ENCODE measurements at regions not wholly inside any gene's neighbourhood (a gene's known extent, or its start where the extent isn't known, plus 50 kb on each side); places are given as distances from the start of the nearest gene placed in this dataset.

GRCh38 chr7:42479816-42480633 lies 243.0 kb upstream of the GLI3 start:
- TF ChIP-seq GATA2 (IDR thresholded peaks at IDR 0.05; ENCODE audit: low read depth, low read length) = no peak
- no peak for TF ChIP-seq GATA3 (IDR thresholded peaks at IDR 0.05; ENCODE audit: low read depth, low read length)

Data from SH-SY5Y (cell line).